ENCODE measurements at regions not wholly inside any gene's neighbourhood (a gene's known extent, or its start where the extent isn't known, plus 50 kb on each side); places are given as distances from the start of the nearest gene placed in this dataset.

- no peak for TF ChIP-seq FOXM1 (IDR thresholded peaks at IDR 0.05; ENCODE audit: borderline replicate concordance, low read depth)
- TF ChIP-seq EGR1 (IDR thresholded peaks at IDR 0.05), result no peak
- no peak for TF ChIP-seq REST (IDR thresholded peaks at IDR 0.05; ENCODE audit: low read depth)
- TF ChIP-seq MAX (IDR thresholded peaks at IDR 0.05), result no peak
- no peak for TF ChIP-seq TAF1 (IDR thresholded peaks at IDR 0.05; ENCODE audit: low read depth)
- TF ChIP-seq TEAD4 (IDR thresholded peaks at IDR 0.05), result no peak
- no peak for TF ChIP-seq RAD21 (IDR thresholded peaks at IDR 0.05; ENCODE audit: low read depth)
- TF ChIP-seq TCF12 (IDR thresholded peaks at IDR 0.05; ENCODE audit: low read depth), result no peak
- no peak for TF ChIP-seq EP300 (IDR thresholded peaks at IDR 0.05; ENCODE audit: borderline replicate concordance)
- TF ChIP-seq CEBPB (IDR thresholded peaks at IDR 0.05), result no peak
- TF ChIP-seq USF1 (IDR thresholded peaks at IDR 0.05), result no peak
- no peak for TF ChIP-seq CREB1 (IDR thresholded peaks at IDR 0.05; ENCODE audit: low read depth)
- TF ChIP-seq YY1 (IDR thresholded peaks at IDR 0.05; ENCODE audit: low read depth), result no peak
Observed at GRCh38 chr1:209256766-209257350, 326.7 kb upstream of the CAMK1G start.

GRCh38 chr1:209257454-209257853, 326.1 kb upstream of the CAMK1G start:
- TF ChIP-seq EGR1 (IDR thresholded peaks at IDR 0.05), result no peak
- no peak for TF ChIP-seq ZBTB7A (IDR thresholded peaks at IDR 0.05; ENCODE audit: low read depth)
- TF ChIP-seq TEAD4 (IDR thresholded peaks at IDR 0.05), result no peak
- no peak for TF ChIP-seq FOXM1 (IDR thresholded peaks at IDR 0.05; ENCODE audit: borderline replicate concordance, low read depth)
- no peak for TF ChIP-seq MAX (IDR thresholded peaks at IDR 0.05)
- TF ChIP-seq TAF1 (IDR thresholded peaks at IDR 0.05; ENCODE audit: low read depth), result no peak
- TF ChIP-seq NFIC (IDR thresholded peaks at IDR 0.05), result no peak
- no peak for TF ChIP-seq CEBPB (IDR thresholded peaks at IDR 0.05)
- TF ChIP-seq YY1 (IDR thresholded peaks at IDR 0.05; ENCODE audit: low read depth), result no peak
- no peak for TF ChIP-seq TCF12 (IDR thresholded peaks at IDR 0.05; ENCODE audit: low read depth)
- TF ChIP-seq USF1 (IDR thresholded peaks at IDR 0.05), result no peak
- TF ChIP-seq RAD21 (IDR thresholded peaks at IDR 0.05; ENCODE audit: low read depth), result no peak

GRCh38 chr1:209260136-209260535, 323.4 kb upstream of the CAMK1G start:
- TF ChIP-seq TAF1 (IDR thresholded peaks at IDR 0.05; ENCODE audit: low read depth), result no peak
- TF ChIP-seq EP300 (IDR thresholded peaks at IDR 0.05; ENCODE audit: borderline replicate concordance), result no peak
- no peak for TF ChIP-seq USF1 (IDR thresholded peaks at IDR 0.05)
- TF ChIP-seq FOXM1 (IDR thresholded peaks at IDR 0.05; ENCODE audit: borderline replicate concordance, low read depth), result no peak
- TF ChIP-seq REST (IDR thresholded peaks at IDR 0.05; ENCODE audit: low read depth), result no peak
- TF ChIP-seq ZBTB7A (IDR thresholded peaks at IDR 0.05; ENCODE audit: low read depth), result no peak
- no peak for TF ChIP-seq CREB1 (IDR thresholded peaks at IDR 0.05; ENCODE audit: low read depth)
- TF ChIP-seq EGR1 (IDR thresholded peaks at IDR 0.05), result no peak
- no peak for TF ChIP-seq TEAD4 (IDR thresholded peaks at IDR 0.05)
- TF ChIP-seq YY1 (IDR thresholded peaks at IDR 0.05; ENCODE audit: low read depth), result no peak
- TF ChIP-seq RAD21 (IDR thresholded peaks at IDR 0.05; ENCODE audit: low read depth), result no peak
- no peak for TF ChIP-seq TCF12 (IDR thresholded peaks at IDR 0.05; ENCODE audit: low read depth)

GRCh38 chr1:209262631-209263030, 320.9 kb upstream of the CAMK1G start:
- TF ChIP-seq EP300 (IDR thresholded peaks at IDR 0.05; ENCODE audit: borderline replicate concordance) (no peak), YY1 (IDR thresholded peaks at IDR 0.05; ENCODE audit: low read depth) (no peak), ZBTB7A (IDR thresholded peaks at IDR 0.05; ENCODE audit: low read depth) (no peak), TCF12 (IDR thresholded peaks at IDR 0.05; ENCODE audit: low read depth) (no peak), FOXM1 (IDR thresholded peaks at IDR 0.05; ENCODE audit: borderline replicate concordance, low read depth) (no peak), MAX (IDR thresholded peaks at IDR 0.05) (no peak), RAD21 (IDR thresholded peaks at IDR 0.05; ENCODE audit: low read depth) (no peak), NFIC (IDR thresholded peaks at IDR 0.05) (no peak), CEBPB (IDR thresholded peaks at IDR 0.05) (no peak), USF1 (IDR thresholded peaks at IDR 0.05) (no peak), EGR1 (IDR thresholded peaks at IDR 0.05) (no peak), CREB1 (IDR thresholded peaks at IDR 0.05; ENCODE audit: low read depth) (no peak)

Measured in Ishikawa (cell line).